ENCODE measurements at regions not wholly inside any gene's neighbourhood (a gene's known extent, or its start where the extent isn't known, plus 50 kb on each side); places are given as distances from the start of the nearest gene placed in this dataset.
"Not testable (repeated sequence)": the region's sequence is repeated elsewhere in the genome, so short reads cannot be mapped to it uniquely, and the experiment has no call there.

- not testable (repeated sequence) for DNase-seq
Measured at GRCh38 chr2:87199228-87199627, 177.6 kb upstream of the PLGLB1 start.

GRCh38 chr2:87204569-87205147, 183.0 kb upstream of the PLGLB1 start:
- not testable (repeated sequence) for DNase-seq

GRCh38 chr2:87212938-87213337, 191.3 kb upstream of the PLGLB1 start:
- DNase-seq: not testable (repeated sequence)

- DNase-seq: not testable (repeated sequence)
Measured at GRCh38 chr2:87217005-87217404, 195.4 kb upstream of the PLGLB1 start.

- DNase-seq: not testable (repeated sequence)
Measured at GRCh38 chr2:87217741-87218410, 196.2 kb upstream of the PLGLB1 start.

GRCh38 chr2:87220651-87221050, 199.0 kb upstream of the PLGLB1 start:
- not testable (repeated sequence) for DNase-seq

- not testable (repeated sequence) for DNase-seq
Measured at GRCh38 chr2:87222131-87222530, 200.5 kb upstream of the PLGLB1 start.

- not testable (repeated sequence) for DNase-seq
Measured at GRCh38 chr2:87223873-87224272, 202.2 kb upstream of the PLGLB1 start.

- DNase-seq: not testable (repeated sequence)
Measured at GRCh38 chr2:87229091-87229689, 207.5 kb upstream of the PLGLB1 start.

GRCh38 chr2:87229964-87230363, 208.3 kb upstream of the PLGLB1 start:
- DNase-seq: not testable (repeated sequence)

GRCh38 chr2:87235333-87235981, 213.8 kb upstream of the PLGLB1 start:
- DNase-seq: not testable (repeated sequence)

- DNase-seq: not testable (repeated sequence)
Measured at GRCh38 chr2:87237570-87238336, 216.1 kb upstream of the PLGLB1 start.

- not testable (repeated sequence) for DNase-seq
Measured at GRCh38 chr2:87239558-87240215, 218.0 kb upstream of the PLGLB1 start.

GRCh38 chr2:87246066-87246717, 224.5 kb upstream of the PLGLB1 start:
- not testable (repeated sequence) for DNase-seq

GRCh38 chr2:87252046-87252445, 230.4 kb upstream of the PLGLB1 start:
- DNase-seq: not testable (repeated sequence)

- DNase-seq: not testable (repeated sequence)
Measured at GRCh38 chr2:87254562-87254961, 232.9 kb upstream of the PLGLB1 start.

GRCh38 chr2:87255410-87255809, 233.8 kb upstream of the PLGLB1 start:
- DNase-seq: not testable (repeated sequence)

GRCh38 chr2:87258887-87259286, 237.2 kb upstream of the PLGLB1 start:
- not testable (repeated sequence) for DNase-seq

GRCh38 chr2:87262184-87262702, 240.6 kb upstream of the PLGLB1 start:
- not testable (repeated sequence) for DNase-seq

GRCh38 chr2:87263868-87264518, 242.3 kb upstream of the PLGLB1 start:
- not testable (repeated sequence) for DNase-seq

- DNase-seq: not testable (repeated sequence)
Measured at GRCh38 chr2:87275192-87275591, 253.5 kb upstream of the PLGLB1 start.
